Effector memory CD4-positive, alpha-beta T cell (primary cell): ENCODE measurements at regions not wholly inside any gene's neighbourhood (a gene's known extent, or its start where the extent isn't known, plus 50 kb on each side); places are given as distances from the start of the nearest gene placed in this dataset.

ENCODE experiments used
- DNase-seq, 3 donors: peaks; one replicate each; pipeline ENCODE4 v3.0.0-alpha.2; 2020
- H3K27ac ChIP-seq: 2 replicates; pipeline ENCODE4 v1.7.0; 2013; ENCODE audit warnings: mild to moderate bottlenecking, low read length, moderate library complexity; ENCODE audit not compliant: insufficient read depth, poor library complexity, severe bottlenecking
- H3K27me3 ChIP-seq: replicated peaks from 2 replicates; pipeline ENCODE4 v1.7.0; 2013; ENCODE audit warnings: mild to moderate bottlenecking, low read length; ENCODE audit not compliant: insufficient read depth, control insufficient read depth, poor library complexity, severe bottlenecking
- H3K36me3 ChIP-seq: 2 replicates; pipeline ENCODE4 v1.7.0; 2013; ENCODE audit warnings: mild to moderate bottlenecking, low read length, moderate library complexity; ENCODE audit not compliant: control insufficient read depth, insufficient read depth
- H3K4me1 ChIP-seq: 2 replicates; pipeline ENCODE4 v1.7.0; 2013; ENCODE audit warnings: low read length, mild to moderate bottlenecking; ENCODE audit not compliant: control insufficient read depth, insufficient read depth, poor library complexity, severe bottlenecking
- H3K4me3 ChIP-seq: 2 replicates; pipeline ENCODE4 v1.7.0; 2013; ENCODE audit warnings: low read length, low read depth, mild to moderate bottlenecking; ENCODE audit not compliant: insufficient read depth, poor library complexity, severe bottlenecking
- H3K9me3 ChIP-seq: 2 replicates; pipeline ENCODE4 v1.7.0; 2013; ENCODE audit warnings: mild to moderate bottlenecking, low read length, moderate library complexity; ENCODE audit not compliant: control insufficient read depth

DNA sequence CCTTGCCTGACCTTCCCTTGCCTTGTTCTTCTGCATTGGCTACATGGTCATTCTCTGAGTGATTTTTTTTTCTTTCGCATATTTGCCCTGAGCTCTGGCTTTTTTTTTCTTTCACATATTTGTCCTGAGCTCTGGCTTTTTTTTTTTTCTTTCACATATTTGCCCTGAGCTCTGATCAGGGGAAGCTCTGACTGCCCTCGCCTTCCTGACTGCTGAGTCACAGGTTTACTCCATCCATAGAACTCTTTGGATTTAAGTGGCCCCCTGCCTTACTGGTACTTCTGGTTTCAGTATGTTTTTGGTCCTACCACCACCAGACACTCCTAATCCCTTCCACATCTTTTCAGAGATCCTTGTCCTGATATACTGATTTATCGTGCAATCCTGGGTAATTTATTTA, 201.1 kb downstream of the OGFRL1 start:
- DNase-seq = no peak
- no peaks in the 10 kb centered on the region for H3K27me3 ChIP-seq
- no peaks in the 10 kb centered on the region for H3K9me3 ChIP-seq
- no peak overlapping the region for H3K27ac ChIP-seq
- no peaks in the 10 kb centered on the region for H3K4me1 ChIP-seq
- no peaks in the 10 kb centered on the region for H3K36me3 ChIP-seq
- H3K4me3 ChIP-seq = no peak overlapping the region

DNA sequence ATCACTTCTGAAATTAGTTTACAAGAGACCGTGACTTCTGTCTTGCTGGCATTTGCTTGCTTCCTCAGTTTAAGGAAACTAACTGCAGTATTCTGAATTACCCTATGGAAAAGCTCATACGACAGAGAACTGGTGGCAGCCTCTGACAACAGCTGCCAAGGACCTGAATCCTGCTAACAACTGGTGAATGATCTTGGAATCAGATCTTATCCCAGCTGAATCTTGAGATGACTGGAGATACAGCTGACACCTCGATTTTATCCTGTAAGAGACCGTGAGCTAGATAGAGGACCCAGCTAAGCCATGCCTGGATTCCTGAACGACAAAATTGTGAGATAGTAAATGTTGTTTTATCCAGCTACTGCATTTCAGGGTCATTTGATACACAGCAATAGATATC, 202.3 kb downstream of the OGFRL1 start:
- no peaks in the 10 kb centered on the region for H3K27me3 ChIP-seq
- DNase-seq = no peak
- no peak overlapping the region for H3K27ac ChIP-seq
- H3K4me3 ChIP-seq = no peak overlapping the region
- H3K9me3 ChIP-seq = no peaks in the 10 kb centered on the region
- H3K4me1 ChIP-seq = no peaks in the 10 kb centered on the region
- H3K36me3 ChIP-seq = no peaks in the 10 kb centered on the region

DNA sequence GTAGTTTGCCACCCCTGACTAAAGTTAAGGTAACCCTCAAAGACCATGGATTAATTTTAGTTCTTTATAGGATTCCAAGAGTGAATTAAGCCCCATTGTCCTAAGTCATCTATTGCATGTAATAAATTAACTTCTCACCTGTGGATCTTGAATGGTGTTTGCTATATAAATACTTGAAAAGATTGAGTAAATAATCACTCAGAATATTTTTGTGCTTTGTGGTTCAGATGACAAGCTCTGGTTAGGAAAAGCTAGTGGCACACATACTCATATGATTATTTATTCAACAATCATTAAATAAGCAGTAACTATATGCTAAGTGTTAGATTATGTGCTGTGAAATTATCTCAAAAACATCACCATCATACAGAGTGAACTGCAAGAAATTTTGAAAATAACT, 203.2 kb downstream of the OGFRL1 start:
- Histone ChIP-seq H3K36me3 (no peaks in the 10 kb centered on the region), H3K9me3 (no peaks in the 10 kb centered on the region), H3K4me3 (no peak overlapping the region), H3K4me1 (no peaks in the 10 kb centered on the region), H3K27ac (no peak overlapping the region), H3K27me3 (no peaks in the 10 kb centered on the region)
- no peak for DNase-seq

DNA sequence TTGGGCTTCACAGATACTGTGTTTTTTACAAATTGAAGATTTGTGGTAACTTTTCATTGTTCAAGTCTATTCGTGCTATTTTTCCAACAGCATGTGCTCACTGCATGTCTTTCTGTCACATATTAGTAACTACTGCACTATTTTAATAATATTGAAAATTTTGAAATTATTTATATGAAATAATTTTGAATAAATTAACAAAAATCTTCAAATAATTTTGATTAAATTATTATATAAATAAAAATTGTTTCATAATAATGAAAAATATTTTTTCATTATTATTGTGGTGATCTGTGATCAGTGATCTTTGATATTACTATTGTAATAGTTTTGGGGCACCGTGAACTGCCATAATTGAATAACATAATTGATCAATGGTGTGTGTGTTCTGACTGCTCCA, 204.1 kb downstream of the OGFRL1 start:
- Histone ChIP-seq H3K36me3 (no peaks in the 10 kb centered on the region), H3K4me3 (no peak overlapping the region), H3K4me1 (no peaks in the 10 kb centered on the region), H3K27me3 (no peaks in the 10 kb centered on the region), H3K27ac (no peak overlapping the region), H3K9me3 (no peaks in the 10 kb centered on the region)
- no peak for DNase-seq

DNA sequence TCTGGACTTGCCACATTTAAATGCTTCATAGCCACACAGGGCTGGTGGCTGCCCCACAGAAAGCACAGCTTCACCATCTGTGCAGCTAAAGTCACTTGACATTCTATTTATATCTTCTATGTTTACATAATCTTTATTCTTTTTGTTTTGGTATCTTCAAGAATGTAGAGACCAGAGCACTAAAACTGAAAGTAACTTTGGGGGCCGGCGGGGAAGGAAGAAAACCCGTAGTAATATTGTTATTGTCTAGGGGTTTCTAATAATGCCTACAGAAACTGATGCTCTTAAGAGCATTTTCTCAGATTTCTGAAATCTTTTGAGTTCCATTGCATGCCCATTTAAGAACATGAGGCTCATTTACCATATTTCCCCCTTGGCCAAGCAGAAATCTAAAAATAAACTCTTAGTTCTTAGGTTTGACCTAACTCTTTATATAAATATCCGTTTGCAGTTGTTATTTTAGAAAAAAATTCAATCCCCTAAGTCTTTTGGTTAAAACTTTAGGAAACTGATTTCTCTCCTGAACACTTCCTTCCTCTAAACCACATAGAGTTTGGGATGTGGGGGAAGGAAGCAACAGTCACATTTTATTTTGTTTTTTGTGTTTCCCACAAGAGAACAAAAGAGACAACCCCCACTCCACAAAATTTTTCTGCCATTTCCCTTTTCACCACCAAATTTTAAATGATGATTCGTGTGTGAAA, 207.6 kb downstream of the OGFRL1 start:
- Histone ChIP-seq H3K27ac (no peak overlapping the region), H3K4me1 (no peaks in the 10 kb centered on the region), H3K9me3 (no peaks in the 10 kb centered on the region), H3K27me3 (no peaks in the 10 kb centered on the region), H3K4me3 (no peak overlapping the region), H3K36me3 (no peaks in the 10 kb centered on the region)
- no peak for DNase-seq

DNA sequence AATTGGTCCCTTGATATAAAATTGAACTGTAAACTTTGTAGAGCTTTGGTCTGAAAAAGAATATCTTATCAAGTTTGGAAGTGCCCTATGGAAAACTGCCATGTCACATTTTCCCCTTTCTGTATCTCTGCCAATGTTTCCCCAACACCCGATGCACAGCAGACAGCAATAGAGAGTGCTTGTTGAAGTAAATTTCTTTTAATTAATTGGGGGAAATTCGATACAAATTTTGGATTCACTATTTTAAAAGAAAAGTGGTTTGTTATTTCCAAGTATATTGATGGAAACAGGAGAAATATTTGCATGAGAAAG, 208.1 kb downstream of the OGFRL1 start:
- H3K27me3 ChIP-seq = no peaks in the 10 kb centered on the region
- H3K36me3 ChIP-seq = no peaks in the 10 kb centered on the region
- no peak for DNase-seq
- H3K4me1 ChIP-seq = no peaks in the 10 kb centered on the region
- no peak overlapping the region for H3K4me3 ChIP-seq
- no peak overlapping the region for H3K27ac ChIP-seq
- H3K9me3 ChIP-seq = no peaks in the 10 kb centered on the region

DNA sequence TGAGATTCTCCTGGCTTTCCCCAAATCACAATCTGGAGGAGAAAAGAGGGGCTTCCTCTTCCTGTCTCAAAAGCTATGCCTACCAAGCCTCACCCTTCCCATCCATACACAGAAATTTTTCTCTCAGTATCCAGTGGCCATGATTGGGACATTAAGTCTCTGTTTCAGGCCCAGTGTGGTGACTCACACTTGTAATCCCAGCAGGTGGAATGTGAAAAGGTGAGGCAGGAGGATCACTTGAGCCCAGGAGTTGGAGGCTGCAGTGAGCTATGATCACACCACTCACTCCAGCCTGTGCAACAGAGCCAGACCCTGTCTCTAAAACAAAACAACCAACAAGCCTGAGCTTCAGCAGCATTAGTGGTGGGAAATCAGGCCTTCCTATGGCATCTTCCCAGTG, 210.0 kb downstream of the OGFRL1 start:
- no peak for DNase-seq
- Histone ChIP-seq H3K4me1 (no peaks in the 10 kb centered on the region), H3K4me3 (no peak overlapping the region), H3K36me3 (no peaks in the 10 kb centered on the region), H3K27ac (no peak overlapping the region), H3K27me3 (no peaks in the 10 kb centered on the region), H3K9me3 (no peaks in the 10 kb centered on the region)

DNA sequence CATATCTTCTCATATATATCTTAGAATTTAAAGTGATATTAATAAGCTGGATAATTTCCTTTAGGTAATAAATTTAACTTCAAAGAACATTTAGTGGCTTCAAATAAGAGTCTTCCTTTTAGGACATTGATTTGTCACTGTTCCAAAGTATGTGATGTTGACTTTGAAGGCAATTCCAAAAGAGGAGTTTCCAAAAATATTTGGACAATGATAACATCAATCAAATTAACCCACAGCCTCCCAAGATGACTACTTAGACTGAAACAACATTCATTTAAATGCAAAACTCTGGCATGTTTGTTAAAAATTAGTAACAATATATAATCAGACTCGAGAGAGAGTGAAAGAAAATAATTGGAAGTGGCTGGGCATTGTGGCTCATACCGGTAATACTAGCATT, 211.1 kb downstream of the OGFRL1 start:
- no peaks in the 10 kb centered on the region for H3K4me1 ChIP-seq
- H3K9me3 ChIP-seq = no peaks in the 10 kb centered on the region
- no peaks in the 10 kb centered on the region for H3K36me3 ChIP-seq
- no peak overlapping the region for H3K27ac ChIP-seq
- no peak for DNase-seq
- no peak overlapping the region for H3K4me3 ChIP-seq
- no peaks in the 10 kb centered on the region for H3K27me3 ChIP-seq

DNA sequence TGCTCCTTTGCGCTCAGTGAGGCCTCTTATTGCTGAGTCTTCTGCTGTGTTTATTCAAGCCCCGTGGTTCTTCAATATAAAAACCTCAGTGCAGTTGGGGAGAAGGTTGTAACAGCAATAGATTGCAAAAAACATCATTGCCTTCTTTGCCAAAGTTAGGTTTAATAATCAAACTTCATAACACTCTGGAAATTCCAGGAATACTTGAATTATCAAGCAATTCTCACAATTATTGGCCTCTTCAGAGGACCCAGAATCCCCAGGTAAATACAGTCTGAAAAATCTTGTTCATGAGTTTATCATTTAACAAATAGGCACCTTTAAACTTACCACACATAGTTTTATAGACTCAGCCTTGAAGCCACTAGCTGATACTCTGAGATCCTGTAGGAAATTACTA, 213.6 kb downstream of the OGFRL1 start:
- H3K4me1 ChIP-seq = no peaks in the 10 kb centered on the region
- no peak overlapping the region for H3K27ac ChIP-seq
- H3K27me3 ChIP-seq = no peaks in the 10 kb centered on the region
- no peak overlapping the region for H3K4me3 ChIP-seq
- no peak for DNase-seq
- no peaks in the 10 kb centered on the region for H3K9me3 ChIP-seq
- no peaks in the 10 kb centered on the region for H3K36me3 ChIP-seq

DNA sequence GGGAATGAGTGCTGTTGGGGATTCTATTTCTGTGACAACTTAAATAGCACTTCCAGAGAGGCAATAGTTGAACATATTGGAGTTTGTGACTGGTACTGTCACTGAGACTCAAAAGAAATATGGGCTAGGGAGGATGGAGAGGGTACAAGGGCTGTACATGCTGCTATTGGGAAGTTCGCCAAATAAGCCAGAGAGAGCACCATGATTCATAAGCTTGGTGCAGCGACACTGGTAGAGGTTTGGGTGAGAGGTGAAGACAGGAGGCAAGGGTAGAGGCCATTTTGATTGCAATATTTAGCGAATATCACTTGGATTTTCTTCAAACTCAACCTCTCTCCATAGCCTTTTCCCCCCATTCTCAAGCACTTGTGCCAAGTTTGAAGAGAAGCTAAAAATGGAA, 214.3 kb downstream of the OGFRL1 start:
- Histone ChIP-seq H3K4me3 (no peak overlapping the region), H3K27ac (no peak overlapping the region), H3K9me3 (no peaks in the 10 kb centered on the region), H3K4me1 (no peaks in the 10 kb centered on the region), H3K27me3 (no peaks in the 10 kb centered on the region), H3K36me3 (no peaks in the 10 kb centered on the region)
- no peak for DNase-seq

DNA sequence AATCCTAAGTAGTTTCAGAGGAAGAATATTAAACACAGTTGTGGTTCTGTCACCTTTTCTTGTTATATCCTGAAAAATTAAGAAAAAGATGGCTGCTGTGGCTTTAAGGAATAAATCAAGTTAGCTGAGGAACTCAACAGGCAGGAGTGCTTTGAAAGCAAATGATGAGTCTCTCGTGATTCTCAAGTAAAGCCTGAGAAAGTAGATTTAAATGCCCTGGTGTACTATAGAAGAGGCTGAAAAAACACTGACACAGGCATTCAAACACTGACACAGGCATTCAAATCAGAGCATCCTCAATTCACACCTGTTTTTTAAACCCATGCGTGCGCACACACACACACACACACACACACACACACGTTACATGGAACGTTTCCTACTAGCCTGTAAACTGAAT, 218.6 kb downstream of the OGFRL1 start:
- H3K36me3 ChIP-seq = no peaks in the 10 kb centered on the region
- no peak for DNase-seq
- no peaks in the 10 kb centered on the region for H3K4me1 ChIP-seq
- no peaks in the 10 kb centered on the region for H3K27me3 ChIP-seq
- H3K27ac ChIP-seq = no peak overlapping the region
- no peak overlapping the region for H3K4me3 ChIP-seq
- no peaks in the 10 kb centered on the region for H3K9me3 ChIP-seq
